ENCODE measurements at regions not wholly inside any gene's neighbourhood (a gene's known extent, or its start where the extent isn't known, plus 50 kb on each side); places are given as distances from the start of the nearest gene placed in this dataset.

- H3K4me3 ChIP-seq (ENCODE audit: low read length) = no peak overlapping the region
- DNase-seq (ENCODE audit: low read depth) = peak; percentile 33
- TF ChIP-seq CTCF (conservative IDR thresholded peaks at IDR 0.05; ENCODE audit: low read length) = no peak
These were observed 165.8 kb upstream of the TCF4 start for GRCh38 chr18:55753643-55754263.

- no peak overlapping the region for H3K4me3 ChIP-seq (ENCODE audit: low read length)
- no peak for TF ChIP-seq CTCF (conservative IDR thresholded peaks at IDR 0.05; ENCODE audit: low read length)
- no peak for DNase-seq (ENCODE audit: low read depth)
These were observed 163.5 kb upstream of the TCF4 start for GRCh38 chr18:55751476-55751875.

GRCh38 chr18:55748227-55748738, 160.3 kb upstream of the TCF4 start:
- no peak for DNase-seq (ENCODE audit: low read depth)
- TF ChIP-seq CTCF (conservative IDR thresholded peaks at IDR 0.05; ENCODE audit: low read length) = no peak
- H3K4me3 ChIP-seq (ENCODE audit: low read length) = no peak overlapping the region

- TF ChIP-seq CTCF (conservative IDR thresholded peaks at IDR 0.05; ENCODE audit: low read length) = no peak
- no peak overlapping the region for H3K4me3 ChIP-seq (ENCODE audit: low read length)
- peak; percentile 44 for DNase-seq (ENCODE audit: low read depth)
These were observed 156.2 kb upstream of the TCF4 start for GRCh38 chr18:55744206-55744605.

GRCh38 chr18:55743736-55744135, 155.7 kb upstream of the TCF4 start:
- TF ChIP-seq CTCF (conservative IDR thresholded peaks at IDR 0.05; ENCODE audit: low read length) = no peak
- H3K4me3 ChIP-seq (ENCODE audit: low read length) = no peak overlapping the region
- DNase-seq (ENCODE audit: low read depth) = no peak

- H3K4me3 ChIP-seq (ENCODE audit: low read length) = no peak overlapping the region
- TF ChIP-seq CTCF (conservative IDR thresholded peaks at IDR 0.05; ENCODE audit: low read length) = no peak
- no peak for DNase-seq (ENCODE audit: low read depth)
These were observed 155.1 kb upstream of the TCF4 start for GRCh38 chr18:55743133-55743532.

GRCh38 chr18:55739488-55739887, 151.5 kb upstream of the TCF4 start:
- DNase-seq (ENCODE audit: low read depth) = no peak
- TF ChIP-seq CTCF (conservative IDR thresholded peaks at IDR 0.05; ENCODE audit: low read length) = no peak
- no peak overlapping the region for H3K4me3 ChIP-seq (ENCODE audit: low read length)
